ENCODE measurements at regions not wholly inside any gene's neighbourhood (a gene's known extent, or its start where the extent isn't known, plus 50 kb on each side); places are given as distances from the start of the nearest gene placed in this dataset.

GRCh38 chr1:78348496-78349284 is 142.1 kb upstream of the PTGFR start:
- H3K4me3 ChIP-seq, result no peak overlapping the region
- H3K9me3 ChIP-seq, result peaks cover 0 to 5% (median 0%) of the 10 kb centered on the region in 8 donors
- no peak for TF ChIP-seq CTCF (IDR thresholded peaks at IDR 0.05 in 8 of 11, conservative IDR thresholded peaks at IDR 0.05 in 3 of 11)
- TF ChIP-seq POLR2AphosphoS5 (IDR thresholded peaks at IDR 0.05), result no peak
- no peak for TF ChIP-seq POLR2A (IDR thresholded peaks at IDR 0.05)
- no peaks in the 10 kb centered on the region for H3K27me3 ChIP-seq (replicated peaks in 1 of 7)
- H3K27ac ChIP-seq, result no peak overlapping the region
- DNase-seq, result no peak
- H3K36me3 ChIP-seq, result no peaks in the 10 kb centered on the region
- no peaks in the 10 kb centered on the region for H3K4me1 ChIP-seq
- intact Hi-C loops (cut with DNase I; ENCODE audit: low total_unique reads), result no loop called here

GRCh38 chr1:78351551-78352216 is 139.1 kb upstream of the PTGFR start:
- 79 to 96% (median 92%) methylated on average over 2 of the region's 2 CpGs for WGBS, 5 donors
- intact Hi-C loops (cut with DNase I; ENCODE audit: low total_unique reads), result no loop called here
- no peak for TF ChIP-seq POLR2A (IDR thresholded peaks at IDR 0.05)
- no peak for TF ChIP-seq CTCF (IDR thresholded peaks at IDR 0.05 in 8 of 11, conservative IDR thresholded peaks at IDR 0.05 in 3 of 11)
- no peak for TF ChIP-seq POLR2AphosphoS5 (IDR thresholded peaks at IDR 0.05)
- Histone ChIP-seq H3K36me3 (no peaks in the 10 kb centered on the region), H3K9me3 (peaks cover 0 to 5% (median 0%) of the 10 kb centered on the region in 8 donors), H3K27ac (no peak overlapping the region), H3K4me1 (no peaks in the 10 kb centered on the region), H3K4me3 (no peak overlapping the region), H3K27me3 (replicated peaks in 1 of 7) (no peaks in the 10 kb centered on the region)
- no peak for DNase-seq

GRCh38 chr1:78355656-78356055 is 135.1 kb upstream of the PTGFR start:
- Histone ChIP-seq H3K9me3 (no peaks in the 10 kb centered on the region), H3K36me3 (no peaks in the 10 kb centered on the region), H3K27me3 (replicated peaks in 1 of 7) (no peaks in the 10 kb centered on the region), H3K4me1 (no peaks in the 10 kb centered on the region), H3K27ac (no peak overlapping the region), H3K4me3 (no peak overlapping the region)
- TF ChIP-seq POLR2A (IDR thresholded peaks at IDR 0.05), result no peak
- TF ChIP-seq POLR2AphosphoS5 (IDR thresholded peaks at IDR 0.05), result no peak
- TF ChIP-seq CTCF (IDR thresholded peaks at IDR 0.05 in 8 of 11, conservative IDR thresholded peaks at IDR 0.05 in 3 of 11), result no peak
- no peak for DNase-seq
- intact Hi-C loops (cut with DNase I; ENCODE audit: low total_unique reads), result no loop called here
- WGBS, 5 donors, result 72 to 88% (median 84%) methylated on average over 1 of the region's 1 CpG

GRCh38 chr1:78358165-78358564 is 132.6 kb upstream of the PTGFR start:
- intact Hi-C loops (cut with DNase I; ENCODE audit: low total_unique reads), result no loop called here
- H3K4me3 ChIP-seq, result no peak overlapping the region
- no peaks in the 10 kb centered on the region for H3K27me3 ChIP-seq (replicated peaks in 1 of 7)
- H3K9me3 ChIP-seq, result no peaks in the 10 kb centered on the region
- TF ChIP-seq POLR2AphosphoS5 (IDR thresholded peaks at IDR 0.05) (no peak), CTCF (IDR thresholded peaks at IDR 0.05 in 8 of 11, conservative IDR thresholded peaks at IDR 0.05 in 3 of 11) (no peak), POLR2A (IDR thresholded peaks at IDR 0.05) (no peak)
- no peaks in the 10 kb centered on the region for H3K4me1 ChIP-seq
- WGBS, 5 donors, result 85 to 94% (median 92%) methylated on average over 3 of the region's 3 CpGs
- no peak overlapping the region for H3K27ac ChIP-seq
- no peaks in the 10 kb centered on the region for H3K36me3 ChIP-seq
- DNase-seq, result no peak

Data from spleen (tissue), 11 donors.